Left ventricle myocardium inferior (tissue), 1 donor: ENCODE measurements at regions not wholly inside any gene's neighbourhood (a gene's known extent, or its start where the extent isn't known, plus 50 kb on each side); places are given as distances from the start of the nearest gene placed in this dataset.

Experiments
- DNase-seq: peaks from one replicate; pipeline ENCODE4 v3.0.0-alpha.2; 2020
- H3K27ac ChIP-seq: fragments of 200-600 bp; replicated peaks from 2 replicates; pipeline ENCODE4 v1.8.0; 2021
- H3K27me3 ChIP-seq: fragments of 200-600 bp; 2 replicates; pipeline ENCODE4 v1.8.0; 2021; ENCODE audit warnings: low read depth
- H3K36me3 ChIP-seq: fragments of 200-600 bp; 2 replicates; pipeline ENCODE4 v1.8.0; 2021
- H3K4me1 ChIP-seq: fragments of 200-600 bp; 2 replicates; pipeline ENCODE4 v1.8.0; 2021
- H3K4me3 ChIP-seq: fragments of 200-600 bp; 2 replicates; pipeline ENCODE4 v1.8.0; 2021; ENCODE audit warnings: mild to moderate bottlenecking, moderate library complexity
- H3K9me3 ChIP-seq: fragments of 200-600 bp; replicated peaks from 2 replicates; pipeline ENCODE4 v1.8.0; 2021
- intact Hi-C: fragments of 100-400 bp; cut with micrococcal nuclease; formaldehyde crosslinking; loops from one replicate; pipeline ENCODE4 v1.11.0; 2022
- TF ChIP-seq, protein P1 (sequence below): fragments of 200-600 bp; IDR thresholded peaks from 2 replicates; pipeline ENCODE4 v1.8.0; 2021; ENCODE audit warnings: antibody characterized with exemption, mild to moderate bottlenecking, borderline replicate concordance
- donor health status: DM: no; HTN: yes; CAD: no; lungs with severe emphysema.

- DNase-seq, result no peak
- TF ChIP-seq, protein P1, sequence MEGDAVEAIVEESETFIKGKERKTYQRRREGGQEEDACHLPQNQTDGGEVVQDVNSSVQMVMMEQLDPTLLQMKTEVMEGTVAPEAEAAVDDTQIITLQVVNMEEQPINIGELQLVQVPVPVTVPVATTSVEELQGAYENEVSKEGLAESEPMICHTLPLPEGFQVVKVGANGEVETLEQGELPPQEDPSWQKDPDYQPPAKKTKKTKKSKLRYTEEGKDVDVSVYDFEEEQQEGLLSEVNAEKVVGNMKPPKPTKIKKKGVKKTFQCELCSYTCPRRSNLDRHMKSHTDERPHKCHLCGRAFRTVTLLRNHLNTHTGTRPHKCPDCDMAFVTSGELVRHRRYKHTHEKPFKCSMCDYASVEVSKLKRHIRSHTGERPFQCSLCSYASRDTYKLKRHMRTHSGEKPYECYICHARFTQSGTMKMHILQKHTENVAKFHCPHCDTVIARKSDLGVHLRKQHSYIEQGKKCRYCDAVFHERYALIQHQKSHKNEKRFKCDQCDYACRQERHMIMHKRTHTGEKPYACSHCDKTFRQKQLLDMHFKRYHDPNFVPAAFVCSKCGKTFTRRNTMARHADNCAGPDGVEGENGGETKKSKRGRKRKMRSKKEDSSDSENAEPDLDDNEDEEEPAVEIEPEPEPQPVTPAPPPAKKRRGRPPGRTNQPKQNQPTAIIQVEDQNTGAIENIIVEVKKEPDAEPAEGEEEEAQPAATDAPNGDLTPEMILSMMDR, result no peak
- H3K27ac ChIP-seq, result no peak overlapping the region
- no peak overlapping the region for H3K4me3 ChIP-seq
- H3K4me1 ChIP-seq, result peaks cover 5% of the 10 kb centered on the region
- no peaks in the 10 kb centered on the region for H3K27me3 ChIP-seq
- H3K36me3 ChIP-seq, result no peaks in the 10 kb centered on the region
- intact Hi-C loops, result no loop called here
- H3K9me3 ChIP-seq, result no peaks in the 10 kb centered on the region
Measured at GRCh38 chr13:40137400-40137799, 481.9 kb downstream of the COG6 start.

DNA sequence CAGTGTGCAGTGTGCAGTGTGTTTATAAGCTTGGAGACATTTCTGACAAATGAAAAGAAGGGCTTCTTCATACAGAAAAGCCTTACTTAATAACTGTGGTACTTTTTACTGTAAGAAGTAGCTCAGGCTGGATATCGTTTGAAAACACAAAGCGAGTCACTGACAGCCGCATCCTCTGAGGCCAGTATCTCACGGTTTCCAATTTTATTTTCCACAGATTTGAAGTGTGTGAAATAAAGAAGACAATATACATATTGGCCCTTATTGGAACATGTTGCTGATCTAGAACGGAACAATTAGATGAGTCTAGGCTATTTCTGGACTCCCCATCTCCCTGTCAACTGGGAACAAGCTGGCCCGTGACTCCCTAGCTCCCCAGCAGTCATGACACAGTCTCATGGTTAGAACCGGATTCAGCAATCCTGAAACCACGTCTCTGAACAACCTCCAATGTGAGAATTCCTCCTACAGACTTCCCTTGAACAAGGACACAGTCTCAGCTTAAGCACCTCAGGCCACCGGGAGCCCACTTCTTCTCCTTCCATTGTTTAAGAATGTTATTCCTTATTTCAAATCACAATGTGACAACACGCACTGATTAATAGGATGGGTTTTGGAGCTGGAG, 484.5 kb downstream of the COG6 start:
- intact Hi-C loops, result no loop called here
- no peak for DNase-seq

GRCh38 chr13:40141859-40142555, 486.5 kb downstream of the COG6 start:
- Histone ChIP-seq H3K4me3 (no peak overlapping the region), H3K36me3 (no peaks in the 10 kb centered on the region), H3K4me1 (peaks cover 8% of the 10 kb centered on the region), H3K27me3 (no peaks in the 10 kb centered on the region), H3K9me3 (no peaks in the 10 kb centered on the region), H3K27ac (no peak overlapping the region)
- TF ChIP-seq, protein P1, result no peak
- intact Hi-C loops, result no loop called here
- DNase-seq, result no peak

More for the DNA sequence above, 484.5 kb downstream of the COG6 start:
- TF ChIP-seq, protein P1, result no peak
- Histone ChIP-seq H3K27ac (no peak overlapping the region), H3K4me1 (no peaks in the 10 kb centered on the region), H3K36me3 (no peaks in the 10 kb centered on the region), H3K4me3 (no peak overlapping the region), H3K27me3 (no peaks in the 10 kb centered on the region), H3K9me3 (no peaks in the 10 kb centered on the region)

DNA sequence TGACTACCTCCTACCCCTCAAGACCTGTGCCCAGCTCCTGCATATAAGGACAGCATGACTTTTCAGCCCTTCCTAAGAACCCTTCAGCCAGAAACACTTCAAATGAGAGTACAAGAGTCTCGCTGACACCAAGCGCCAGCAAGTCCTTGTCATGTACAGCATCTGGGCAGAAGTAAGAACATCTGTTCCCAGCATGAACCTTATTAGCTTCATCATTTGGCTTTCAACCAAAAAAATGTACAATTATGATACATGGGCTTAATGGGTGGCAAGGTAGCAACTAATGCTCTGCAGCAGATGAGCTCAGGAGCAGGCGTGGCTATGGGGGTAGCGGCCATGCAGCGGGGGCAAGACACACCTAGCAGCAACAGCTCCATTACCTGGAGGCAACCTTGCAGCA, 487.6 kb downstream of the COG6 start:
- Histone ChIP-seq H3K4me1 (peaks cover 8% of the 10 kb centered on the region), H3K27me3 (no peaks in the 10 kb centered on the region), H3K4me3 (no peak overlapping the region), H3K27ac (no peak overlapping the region), H3K9me3 (no peaks in the 10 kb centered on the region), H3K36me3 (no peaks in the 10 kb centered on the region)
- intact Hi-C loops, result no loop called here
- DNase-seq, result no peak
- TF ChIP-seq, protein P1, result no peak

DNA sequence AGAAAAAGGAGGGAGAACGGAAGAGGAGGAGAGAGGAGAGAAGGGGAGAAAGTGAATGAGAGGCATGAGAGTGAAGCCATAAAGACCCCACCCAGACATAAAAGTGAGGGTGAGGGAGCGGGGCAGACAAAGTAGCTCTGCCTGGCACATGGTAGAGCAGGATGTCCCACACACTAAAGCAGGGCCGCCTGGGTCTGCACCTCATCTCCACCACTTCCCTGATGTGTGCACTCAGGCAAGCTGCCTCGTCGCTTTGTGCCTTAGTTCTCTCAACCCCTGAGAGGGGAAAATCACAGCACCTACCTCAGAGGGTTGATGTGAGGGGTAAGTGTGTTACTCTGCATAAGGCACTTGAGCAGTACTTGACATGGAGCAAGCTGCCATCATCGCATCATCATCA, 488.1 kb downstream of the COG6 start:
- Histone ChIP-seq H3K36me3 (no peaks in the 10 kb centered on the region), H3K27me3 (no peaks in the 10 kb centered on the region), H3K9me3 (no peaks in the 10 kb centered on the region), H3K27ac (no peak overlapping the region), H3K4me1 (peaks cover 11% of the 10 kb centered on the region), H3K4me3 (no peak overlapping the region)
- intact Hi-C loops, result no loop called here
- no peak for DNase-seq
- TF ChIP-seq, protein P1, result no peak
